NCI-H510A treated with DMSO at 0.1 percent for 48 hours (cell line): ENCODE measurements at regions not wholly inside any gene's neighbourhood (a gene's known extent, or its start where the extent isn't known, plus 50 kb on each side); places are given as distances from the start of the nearest gene placed in this dataset.

Experiments
- DNase-seq: peaks from one replicate; lab custom pipeline; 2025; lab: John Stamatoyannopoulos, UW

DNA sequence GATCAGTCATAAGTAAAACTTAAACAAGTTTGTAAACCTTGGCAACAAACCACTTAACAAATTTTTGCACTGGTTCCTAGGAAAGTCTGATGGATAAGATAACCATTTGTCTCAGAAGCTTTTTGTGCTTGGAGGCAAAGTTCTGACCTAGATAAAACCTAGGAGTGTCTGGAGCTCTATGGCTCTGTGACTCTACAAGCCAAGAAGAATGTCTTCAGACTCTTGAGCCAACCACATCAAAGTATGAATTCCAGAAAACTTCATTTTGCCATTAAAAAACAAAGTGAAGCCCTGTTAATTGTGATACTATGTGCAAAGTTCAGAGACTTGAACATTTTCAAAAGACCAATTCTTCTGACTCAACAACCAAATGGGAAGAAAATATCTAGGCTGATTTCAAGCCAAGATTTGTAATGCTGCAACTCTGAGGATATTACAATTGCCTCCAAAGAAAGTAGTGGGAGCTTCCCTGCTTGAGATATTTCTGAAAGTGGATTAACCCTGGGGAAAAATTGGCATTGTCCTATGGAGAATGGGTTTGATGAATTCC lies 158.1 kb upstream of the FOXQ1 start:
- no peak for DNase-seq

DNA sequence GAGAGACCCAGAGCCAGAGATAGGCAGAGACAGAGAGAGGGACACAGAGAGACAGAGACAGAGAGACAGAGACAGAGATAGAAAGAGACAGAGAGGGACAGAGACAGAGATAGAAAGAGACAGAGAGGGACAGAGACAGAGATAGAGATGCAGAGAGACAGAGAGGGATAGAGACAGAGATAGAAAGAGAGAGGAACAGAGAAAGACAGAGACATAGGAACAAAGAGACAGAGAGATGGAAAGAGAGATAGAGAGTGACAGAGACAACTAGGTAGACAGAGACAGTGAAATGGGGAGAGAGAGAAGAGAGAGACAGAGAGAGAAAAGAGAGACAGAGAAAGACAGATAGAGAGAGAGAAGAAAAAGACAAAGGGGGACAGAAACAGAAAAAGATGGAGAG lies 165.4 kb upstream of the FOXQ1 start:
- no peak for DNase-seq

DNA sequence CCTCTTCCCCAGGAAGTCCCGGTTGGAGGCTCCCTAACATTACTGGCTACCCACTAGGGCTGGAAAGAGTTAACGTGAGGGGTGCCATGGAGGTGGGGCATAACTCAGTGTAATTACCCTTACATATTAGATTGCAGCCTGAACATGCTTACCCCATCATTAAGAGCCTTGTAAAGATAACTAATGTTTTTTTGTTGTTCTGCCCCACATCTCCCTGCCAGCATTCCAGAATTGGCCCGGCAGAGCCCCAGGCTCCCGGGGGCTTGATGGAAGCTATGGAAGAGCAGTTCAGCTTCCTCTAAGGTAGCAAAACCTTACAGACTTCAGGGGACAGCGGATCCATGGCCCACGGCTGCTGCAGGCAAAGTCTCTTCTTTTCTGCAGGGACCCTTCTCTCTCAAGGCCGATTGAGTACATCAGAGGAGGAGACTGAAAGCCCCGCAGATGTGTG lies 166.1 kb upstream of the FOXQ1 start:
- DNase-seq, result no peak

DNA sequence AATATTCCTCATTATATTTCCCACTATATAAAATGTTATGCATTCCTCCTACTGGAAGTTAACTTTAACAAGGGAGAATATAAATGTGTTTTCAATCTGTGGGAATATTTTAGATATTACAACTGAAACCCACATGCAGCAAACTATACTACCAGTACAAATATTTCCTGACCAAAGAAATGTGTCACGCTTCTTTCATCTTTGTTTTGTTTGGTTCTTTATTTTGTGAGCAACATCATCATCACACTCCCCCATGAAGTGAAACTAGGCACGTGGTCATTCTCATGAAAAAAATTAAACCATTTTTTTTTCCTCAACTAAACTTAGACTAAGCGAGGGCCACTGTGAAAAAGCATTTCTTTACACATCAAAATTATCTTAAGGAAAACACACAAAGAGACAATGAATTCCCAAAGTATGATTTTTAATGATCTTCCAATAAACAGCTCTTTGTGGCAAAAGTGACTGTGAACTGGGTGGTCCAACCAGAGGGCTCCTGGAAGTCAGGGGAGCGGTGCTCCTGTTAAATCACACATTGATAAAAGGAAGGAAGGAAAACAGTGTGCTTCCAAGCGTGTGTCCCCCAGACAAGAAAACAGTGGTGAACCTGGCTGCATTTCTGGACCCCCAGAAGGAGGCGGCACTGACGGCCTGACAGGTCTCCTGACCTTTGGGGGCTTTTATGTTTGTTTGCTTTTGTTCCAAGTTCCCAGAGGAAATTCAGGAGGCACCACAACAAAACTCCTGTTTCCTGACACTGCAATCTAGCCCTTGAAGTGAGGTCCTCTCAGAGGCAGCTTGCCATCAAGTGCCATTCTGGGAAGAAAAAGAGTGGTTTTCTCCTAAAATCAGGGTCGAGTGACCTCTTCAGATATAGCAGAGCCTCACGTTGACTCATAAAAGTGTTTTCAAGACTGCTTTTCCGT lies 166.8 kb upstream of the FOXQ1 start:
- DNase-seq, result no peak

DNA sequence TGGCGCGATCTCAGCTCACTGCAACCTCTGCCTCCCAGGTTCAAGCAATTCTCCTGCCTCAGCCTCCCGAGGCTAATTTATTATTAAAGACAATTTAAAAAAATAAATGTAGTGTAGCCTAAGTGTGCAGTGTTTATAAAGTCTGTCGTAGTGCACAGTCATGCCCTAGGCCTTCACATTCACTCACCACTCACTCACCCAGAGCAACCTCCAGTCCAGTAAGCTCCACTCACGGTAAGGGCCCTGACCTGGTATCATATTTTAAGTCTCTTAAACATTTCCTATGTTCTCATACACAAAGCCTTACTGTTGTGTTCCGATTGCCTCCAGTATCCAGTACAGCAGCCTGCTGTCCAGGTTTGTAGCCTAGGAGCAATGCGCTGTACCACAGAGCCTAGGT lies 168.2 kb upstream of the FOXQ1 start:
- DNase-seq, result no peak

DNA sequence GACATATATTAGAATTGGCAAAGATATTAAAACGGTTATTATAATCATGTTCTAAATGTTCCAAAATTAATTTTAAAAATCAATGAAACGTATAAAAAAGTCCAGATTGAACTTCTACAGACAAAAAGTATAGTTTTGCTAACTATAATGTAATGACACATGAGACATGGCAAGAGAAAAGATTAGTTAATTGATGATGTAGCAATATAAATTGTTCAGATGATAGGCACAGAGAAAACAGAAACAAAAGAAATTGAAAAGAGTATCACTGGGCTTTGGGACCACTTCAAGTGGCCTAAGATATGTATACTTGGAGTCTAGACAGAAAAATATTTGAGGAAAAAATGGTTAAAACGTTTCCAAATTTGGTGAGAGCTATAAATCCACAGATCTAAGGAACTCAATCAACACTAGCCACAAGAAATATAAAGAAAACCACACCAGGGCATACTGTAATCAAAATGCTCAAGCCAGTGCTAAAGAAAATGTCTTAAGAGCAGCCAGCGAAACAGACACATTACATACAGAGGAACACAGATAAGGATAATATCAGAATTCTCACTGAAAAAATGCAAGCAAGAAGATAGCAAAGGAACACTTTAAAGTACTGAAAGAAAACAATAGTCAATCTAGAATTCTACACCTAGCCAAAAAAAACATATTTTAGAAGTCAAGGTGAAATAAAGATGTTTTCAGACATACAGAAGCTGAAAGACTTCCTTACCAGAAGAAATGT lies 172.6 kb upstream of the FOXQ1 start:
- DNase-seq, result no peak

DNA sequence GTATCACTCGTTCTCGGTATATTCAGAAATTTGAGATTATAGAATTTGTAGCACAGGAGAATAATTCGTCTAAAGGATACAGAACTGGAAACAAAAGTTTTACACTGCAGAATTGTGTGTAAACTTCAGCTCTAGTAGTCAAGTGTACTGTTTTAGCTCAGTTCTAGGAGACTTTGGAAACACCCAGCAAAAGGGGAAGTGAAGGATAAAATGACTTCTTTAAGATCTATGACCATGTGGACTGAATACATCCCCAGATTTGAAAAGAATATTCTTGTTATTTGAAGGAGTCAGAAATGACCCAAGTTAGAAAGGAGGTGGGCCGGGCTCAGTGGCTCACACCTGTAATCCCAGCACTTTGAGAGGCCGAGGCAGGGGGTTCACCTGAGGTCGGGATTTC lies 174.0 kb upstream of the FOXQ1 start:
- DNase-seq, result no peak

DNA sequence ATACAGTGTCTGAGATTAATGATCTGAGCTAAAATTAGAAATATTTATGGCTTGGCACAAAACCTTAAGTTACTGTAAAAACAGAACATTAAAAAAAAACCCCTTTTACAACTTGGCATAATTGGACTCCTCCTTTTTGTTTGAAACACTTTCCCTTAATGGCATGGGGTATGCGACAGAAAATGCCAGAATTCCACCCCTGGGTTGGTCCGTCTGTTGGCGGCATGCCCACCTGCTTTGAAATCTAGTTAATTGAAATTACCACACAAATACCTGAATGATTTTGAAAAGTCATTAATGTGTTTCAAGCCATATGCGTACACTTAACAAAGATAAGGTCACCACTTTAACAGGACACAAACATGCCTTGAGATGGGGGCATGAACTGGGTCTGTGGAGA lies 175.1 kb upstream of the FOXQ1 start:
- no peak for DNase-seq

DNA sequence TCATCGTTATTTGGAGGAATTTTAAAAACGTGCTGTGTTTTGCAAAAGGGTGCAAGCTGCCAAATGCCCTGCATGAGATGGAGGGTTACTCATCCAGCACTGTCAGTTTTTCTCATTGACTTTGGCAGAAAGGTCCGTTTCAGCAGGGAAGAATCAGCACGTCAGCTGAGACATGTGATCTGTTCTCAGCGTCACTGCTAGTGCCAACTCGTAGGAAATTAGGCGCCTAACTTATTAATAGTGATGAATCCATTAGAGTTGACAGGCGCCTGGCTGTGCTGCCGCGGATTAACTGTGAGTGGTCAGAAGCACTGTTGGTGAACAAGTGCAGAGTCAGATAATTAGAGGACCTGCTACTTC lies 175.5 kb upstream of the FOXQ1 start:
- DNase-seq, result no peak

DNA sequence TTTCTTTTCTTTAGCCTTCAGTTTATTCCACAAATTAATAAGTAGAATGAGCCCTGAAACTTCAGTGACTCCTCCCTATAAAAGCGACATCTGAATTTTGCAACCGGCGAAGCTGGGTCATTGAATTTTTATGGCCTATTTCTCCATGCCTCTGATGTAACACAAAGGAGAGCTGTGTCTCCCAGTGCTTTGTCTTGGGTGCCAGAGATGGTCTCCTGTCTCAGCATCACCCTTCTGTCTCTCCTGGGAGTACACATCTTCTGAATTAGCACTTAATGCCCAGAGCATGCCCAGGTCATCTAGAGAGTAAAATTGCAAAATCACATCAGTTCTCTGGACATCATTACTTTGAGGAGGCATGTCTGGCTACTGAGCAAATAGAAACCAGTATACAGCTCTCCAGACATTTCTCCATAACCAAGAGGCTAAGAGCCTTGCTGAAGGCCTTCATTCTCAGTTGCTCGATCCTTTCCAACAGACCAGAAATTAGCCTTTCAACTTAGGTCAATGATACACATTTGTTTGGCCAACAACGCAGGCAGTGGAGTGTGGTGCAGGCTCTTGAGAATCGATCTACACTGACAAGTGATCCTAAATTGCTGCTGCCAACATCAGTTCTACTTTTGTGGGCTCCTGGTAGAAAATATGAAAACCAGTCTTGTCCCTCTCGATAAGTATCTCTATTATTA lies 176.0 kb upstream of the FOXQ1 start:
- no peak for DNase-seq

DNA sequence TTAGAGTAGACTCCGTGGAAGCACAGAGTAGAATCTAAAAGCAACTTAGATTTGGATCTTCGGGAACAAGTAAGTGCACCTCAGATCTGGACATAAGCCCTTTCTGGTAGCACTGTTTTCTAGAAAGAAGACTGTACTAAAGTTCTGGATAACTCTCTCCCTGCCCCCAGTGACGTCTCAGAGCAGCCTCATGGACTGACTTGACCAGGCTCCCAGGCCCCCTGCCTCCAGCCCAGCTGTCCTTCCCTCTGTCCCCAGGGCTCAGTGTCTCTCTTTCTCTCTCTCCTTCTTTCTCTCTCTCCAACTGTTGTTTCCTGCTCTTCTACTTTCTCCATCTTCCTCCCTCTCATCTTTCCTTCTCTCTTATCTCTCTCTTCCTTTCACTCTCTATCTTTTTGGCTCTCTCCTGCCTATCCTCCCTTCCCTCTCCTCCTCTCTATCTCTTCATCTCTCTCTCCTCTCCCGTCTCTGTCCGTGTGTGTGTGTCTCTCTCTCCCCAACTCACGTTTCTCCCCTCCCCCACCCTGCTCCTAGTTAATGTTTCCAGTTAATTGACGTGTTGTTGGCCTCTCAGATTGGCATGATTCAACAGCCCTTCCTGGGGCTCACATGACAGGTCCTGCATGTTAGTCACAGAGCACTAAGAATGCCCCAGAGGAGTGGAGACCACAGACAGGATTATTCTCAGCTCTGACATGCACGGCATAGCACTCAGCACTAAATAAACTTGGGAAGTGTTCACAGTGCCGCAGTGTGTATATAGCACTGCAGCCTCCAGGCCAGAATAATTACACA lies 180.4 kb upstream of the FOXQ1 start:
- DNase-seq, result no peak

DNA sequence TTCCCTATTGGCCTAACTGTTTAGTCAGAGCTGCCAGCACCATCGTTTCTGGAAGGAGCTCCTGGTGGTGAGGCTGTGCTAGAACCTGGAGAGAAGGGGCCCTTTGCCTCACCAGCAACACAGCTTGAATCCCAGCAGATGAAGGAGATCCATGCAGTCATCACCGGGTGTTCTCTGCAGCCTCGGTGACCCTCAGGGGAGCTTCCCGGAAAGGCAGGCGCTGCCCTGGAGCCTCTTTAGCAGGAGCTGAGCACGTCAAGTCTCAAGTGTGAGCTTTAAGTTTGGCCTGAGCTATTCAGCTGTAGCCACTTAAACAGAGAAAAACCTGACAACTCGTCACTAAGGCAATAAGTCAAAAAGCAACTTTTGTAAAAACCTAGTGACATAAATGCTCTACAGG lies 181.2 kb upstream of the FOXQ1 start:
- DNase-seq, result no peak

DNA sequence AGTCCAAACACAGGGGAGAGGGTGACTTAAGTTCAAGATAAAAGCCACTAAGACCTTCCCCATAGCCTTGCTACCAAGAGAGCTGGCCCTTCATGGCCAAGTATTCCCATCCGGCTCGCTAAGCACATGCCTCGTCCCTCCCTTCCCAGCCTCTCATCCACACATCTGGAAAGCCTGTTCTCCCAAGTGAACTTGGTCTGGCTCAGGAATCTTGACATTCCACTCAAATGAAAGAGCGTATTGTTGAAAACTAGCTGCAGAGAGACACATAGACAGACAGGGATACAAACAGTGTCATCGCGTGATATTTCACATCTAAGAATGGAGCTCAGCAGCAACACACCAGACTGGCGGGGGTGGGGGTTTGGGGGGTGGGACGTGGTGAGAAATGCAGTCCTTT lies 182.8 kb upstream of the FOXQ1 start:
- DNase-seq, result no peak

DNA sequence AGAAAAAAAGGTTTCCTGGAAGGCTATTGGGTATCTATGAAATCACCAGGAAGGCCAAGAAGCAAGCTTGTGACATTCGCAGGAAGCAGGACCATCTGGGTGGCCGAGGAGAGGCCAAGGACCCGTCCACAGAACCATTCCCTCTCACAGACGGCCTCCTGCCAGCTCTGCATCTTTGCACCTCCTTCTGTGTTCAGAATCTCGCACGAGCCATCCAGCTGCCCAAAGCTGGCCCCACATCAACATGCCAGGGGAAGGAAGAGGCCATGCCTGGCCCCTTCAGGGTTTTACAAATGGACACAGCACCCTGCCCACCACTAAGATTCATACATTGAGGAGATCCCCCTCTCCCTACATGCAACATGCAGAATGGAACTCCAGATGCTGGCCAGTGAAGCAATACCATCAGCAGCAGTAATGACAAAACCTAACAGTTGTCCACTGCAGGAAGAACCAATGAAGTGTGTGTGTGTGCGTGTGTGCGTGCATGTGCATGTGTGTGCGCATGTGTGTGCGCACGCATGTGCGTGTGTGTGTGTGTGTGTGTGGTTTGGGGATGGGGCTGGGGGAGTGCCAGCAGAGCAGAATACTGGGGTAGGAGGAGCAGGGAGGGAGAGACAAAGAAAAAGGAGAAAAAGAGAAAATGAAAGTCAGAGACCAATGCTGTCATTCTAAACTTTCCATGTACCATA lies 184.2 kb upstream of the FOXQ1 start:
- DNase-seq, result no peak

DNA sequence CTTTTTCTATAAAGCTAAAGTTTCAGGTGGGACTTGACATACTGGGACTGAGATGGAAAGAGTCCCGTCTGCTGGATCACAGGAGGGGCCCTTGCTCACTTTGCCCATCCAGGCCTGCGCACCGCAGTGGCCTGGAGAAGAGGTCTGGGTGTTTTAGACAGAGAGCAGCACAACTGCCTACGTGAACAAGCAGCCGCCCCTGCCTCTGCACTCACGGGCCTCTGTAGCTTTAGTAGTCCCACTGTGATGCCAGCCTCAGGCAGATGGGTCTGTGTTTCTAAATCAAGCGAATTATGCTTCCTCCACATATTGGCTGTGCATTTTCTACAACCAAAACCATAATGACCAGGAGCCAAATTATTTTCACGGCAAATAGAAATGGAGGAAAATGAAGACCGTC lies 184.8 kb upstream of the FOXQ1 start:
- DNase-seq, result no peak

DNA sequence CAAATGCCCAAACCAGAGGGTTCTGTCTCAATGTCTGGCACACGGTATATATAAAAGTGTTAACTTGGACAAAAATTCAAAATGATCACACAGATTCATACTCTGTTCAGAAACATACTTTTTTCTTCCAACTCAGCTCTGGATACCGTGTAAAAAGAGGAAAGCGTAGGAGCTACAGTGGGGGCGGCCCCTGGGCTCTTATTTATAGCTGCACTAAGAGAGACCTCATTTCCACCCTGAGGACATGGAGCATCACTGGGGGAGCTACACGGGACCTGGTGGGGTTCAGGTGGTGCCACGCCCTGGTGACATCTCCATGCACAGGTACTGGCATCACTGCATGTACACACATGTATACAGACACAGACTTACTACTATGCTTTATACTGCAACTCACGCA lies 185.9 kb upstream of the FOXQ1 start:
- no peak for DNase-seq

DNA sequence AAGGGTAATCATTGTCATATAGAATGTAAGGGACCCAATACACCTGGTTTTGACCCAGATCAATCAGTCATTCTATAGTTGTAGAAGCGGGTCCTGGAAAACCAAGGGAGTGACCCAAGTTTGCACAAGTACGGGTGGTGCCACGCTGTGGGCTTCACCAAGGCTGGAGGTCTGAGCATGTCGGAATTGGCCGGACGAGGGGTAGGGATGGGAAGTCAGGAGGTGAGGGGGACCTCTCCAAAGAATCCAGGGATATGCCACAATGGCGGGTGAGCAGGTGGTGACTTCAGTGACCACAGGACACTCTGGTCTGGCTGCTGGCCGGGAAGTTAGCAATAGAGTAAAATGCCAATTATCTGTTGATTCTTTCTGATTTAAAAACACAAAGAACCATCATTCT lies 186.6 kb upstream of the FOXQ1 start:
- no peak for DNase-seq

DNA sequence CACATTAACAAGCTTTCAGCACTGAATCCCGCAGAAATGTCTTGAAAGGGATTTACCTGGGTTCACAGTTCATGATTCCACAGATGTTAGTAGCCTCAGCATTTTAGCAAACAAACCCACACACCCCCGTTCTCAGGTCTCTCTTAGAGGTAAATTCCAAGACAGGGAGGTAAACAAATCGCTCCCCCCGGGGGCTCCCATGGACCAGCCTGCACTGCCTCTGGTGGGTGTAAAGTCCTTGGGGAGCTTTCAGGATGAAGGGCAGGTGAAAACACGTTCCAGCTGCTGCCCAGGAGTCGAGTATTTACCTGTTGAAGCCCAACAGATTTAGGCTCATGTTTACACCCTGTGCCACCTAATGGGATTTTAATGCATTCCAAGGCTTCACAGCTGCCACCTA lies 187.0 kb upstream of the FOXQ1 start:
- DNase-seq, result no peak

DNA sequence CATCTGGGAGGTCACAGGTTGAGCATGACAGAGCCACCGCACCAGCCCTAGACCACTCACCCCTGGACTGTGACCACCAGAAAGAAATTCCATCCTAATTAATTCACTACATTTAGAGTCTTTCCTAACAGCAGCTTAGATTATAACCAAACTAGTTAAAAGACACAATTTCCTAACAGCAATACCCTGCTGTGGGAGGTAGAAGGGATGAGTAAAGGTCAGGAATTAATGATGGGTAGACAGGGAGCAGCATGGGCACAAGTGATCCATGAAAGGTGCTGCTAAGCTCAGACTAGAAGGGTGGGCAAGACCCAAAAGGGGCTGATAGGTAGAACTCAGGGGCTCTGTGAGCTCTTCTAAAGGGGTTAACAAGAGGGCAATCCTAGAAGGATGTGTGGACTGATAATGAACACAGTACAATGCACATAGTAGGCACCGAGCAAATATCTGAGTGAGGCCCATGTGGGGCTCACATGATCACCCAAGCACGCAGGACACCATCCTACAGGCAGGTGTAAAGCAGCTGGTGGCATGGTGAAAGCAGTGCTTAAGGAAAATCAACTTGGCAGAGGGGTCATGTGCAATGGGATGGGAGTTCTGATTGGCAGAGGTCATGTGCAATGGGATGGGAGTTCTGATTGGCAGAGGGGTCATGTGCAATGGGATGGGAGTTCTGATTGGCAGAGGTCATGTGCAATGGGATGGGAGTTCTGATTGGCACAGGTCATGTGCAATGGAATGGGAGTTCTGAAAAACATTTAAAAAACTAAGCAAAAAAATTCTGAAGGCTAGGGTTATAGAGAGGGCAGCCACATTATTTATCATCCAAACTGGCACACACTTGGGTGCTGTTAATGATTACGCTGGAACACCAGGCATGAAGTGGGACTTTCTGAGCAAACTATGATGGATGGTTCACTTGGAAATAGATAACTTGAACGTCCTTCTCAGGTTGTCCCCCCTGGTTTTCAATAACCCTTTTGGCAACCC lies 188.2 kb upstream of the FOXQ1 start:
- no peak for DNase-seq

DNA sequence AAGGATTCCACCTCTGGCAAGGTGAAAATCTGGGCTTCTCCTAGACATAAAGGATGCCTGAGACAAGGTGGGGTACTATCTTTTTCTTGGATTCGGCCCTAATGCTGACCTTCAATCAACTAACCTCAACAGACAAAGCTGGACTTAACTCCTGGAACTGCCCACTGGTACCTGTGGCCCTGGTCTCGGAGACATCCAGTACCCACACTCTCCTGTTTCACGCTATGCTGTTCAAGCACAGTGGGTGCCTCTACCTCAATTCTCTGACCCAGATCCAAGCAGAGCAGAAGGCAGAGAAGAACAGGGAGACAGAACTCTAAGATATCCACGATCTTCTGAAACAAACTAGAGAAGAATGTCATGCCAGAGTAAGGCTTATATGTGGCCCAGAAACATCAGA lies 189.8 kb upstream of the FOXQ1 start:
- DNase-seq, result no peak
